ENCODE measurements at regions not wholly inside any gene's neighbourhood (a gene's known extent, or its start where the extent isn't known, plus 50 kb on each side); places are given as distances from the start of the nearest gene placed in this dataset.

- TF ChIP-seq POLR2AphosphoS5 (IDR thresholded peaks at IDR 0.05) (no peak), CTCF (IDR thresholded peaks at IDR 0.05 in 8 of 11, conservative IDR thresholded peaks at IDR 0.05 in 3 of 11) (no peak), POLR2A (IDR thresholded peaks at IDR 0.05) (no peak)
Observed at GRCh38 chr13:54768214-54768613, 1739.6 kb downstream of the OLFM4 start.

Measured in spleen (tissue), 7 donors.